Neural cell (in vitro differentiated cells): ENCODE measurements at regions not wholly inside any gene's neighbourhood (a gene's known extent, or its start where the extent isn't known, plus 50 kb on each side); places are given as distances from the start of the nearest gene placed in this dataset.

ENCODE experiments used
- TF ChIP-seq, protein P1 (sequence below): fragments of 450-650 bp; IDR thresholded peaks from 2 replicates; pipeline ENCODE4 v1.5.1; 2014; ENCODE audit warnings: antibody characterized with exemption, mild to moderate bottlenecking, moderate library complexity; ENCODE audit not compliant: poor library complexity, severe bottlenecking
- TF ChIP-seq, protein P2 (sequence below): IDR thresholded peaks from 2 replicates; pipeline ENCODE4 v1.6.1; 2012; ENCODE audit warnings: borderline replicate concordance

DNA sequence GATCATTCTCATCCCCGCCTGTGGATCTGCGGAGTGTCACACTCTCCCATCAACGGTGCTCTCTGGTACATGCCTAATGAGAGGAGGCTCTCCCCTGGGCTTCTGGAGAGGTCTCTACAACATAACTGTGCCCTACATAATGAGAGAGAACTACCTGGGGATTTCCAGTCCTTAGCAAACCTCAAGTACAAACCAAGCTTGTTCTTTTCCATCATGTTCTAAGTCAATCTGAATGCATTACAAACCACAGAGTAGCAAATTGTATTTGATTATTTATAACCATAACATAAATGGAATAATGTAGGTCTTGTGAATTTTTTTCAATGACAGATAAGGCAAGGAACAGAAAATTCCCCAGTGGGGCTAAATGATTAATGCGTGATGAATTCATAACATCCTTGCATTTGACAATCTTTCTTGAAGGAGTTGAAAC lies 412.4 kb upstream of the NRP1 start:
- TF ChIP-seq, protein P1, sequence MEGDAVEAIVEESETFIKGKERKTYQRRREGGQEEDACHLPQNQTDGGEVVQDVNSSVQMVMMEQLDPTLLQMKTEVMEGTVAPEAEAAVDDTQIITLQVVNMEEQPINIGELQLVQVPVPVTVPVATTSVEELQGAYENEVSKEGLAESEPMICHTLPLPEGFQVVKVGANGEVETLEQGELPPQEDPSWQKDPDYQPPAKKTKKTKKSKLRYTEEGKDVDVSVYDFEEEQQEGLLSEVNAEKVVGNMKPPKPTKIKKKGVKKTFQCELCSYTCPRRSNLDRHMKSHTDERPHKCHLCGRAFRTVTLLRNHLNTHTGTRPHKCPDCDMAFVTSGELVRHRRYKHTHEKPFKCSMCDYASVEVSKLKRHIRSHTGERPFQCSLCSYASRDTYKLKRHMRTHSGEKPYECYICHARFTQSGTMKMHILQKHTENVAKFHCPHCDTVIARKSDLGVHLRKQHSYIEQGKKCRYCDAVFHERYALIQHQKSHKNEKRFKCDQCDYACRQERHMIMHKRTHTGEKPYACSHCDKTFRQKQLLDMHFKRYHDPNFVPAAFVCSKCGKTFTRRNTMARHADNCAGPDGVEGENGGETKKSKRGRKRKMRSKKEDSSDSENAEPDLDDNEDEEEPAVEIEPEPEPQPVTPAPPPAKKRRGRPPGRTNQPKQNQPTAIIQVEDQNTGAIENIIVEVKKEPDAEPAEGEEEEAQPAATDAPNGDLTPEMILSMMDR, result no peak
- TF ChIP-seq, protein P2, sequence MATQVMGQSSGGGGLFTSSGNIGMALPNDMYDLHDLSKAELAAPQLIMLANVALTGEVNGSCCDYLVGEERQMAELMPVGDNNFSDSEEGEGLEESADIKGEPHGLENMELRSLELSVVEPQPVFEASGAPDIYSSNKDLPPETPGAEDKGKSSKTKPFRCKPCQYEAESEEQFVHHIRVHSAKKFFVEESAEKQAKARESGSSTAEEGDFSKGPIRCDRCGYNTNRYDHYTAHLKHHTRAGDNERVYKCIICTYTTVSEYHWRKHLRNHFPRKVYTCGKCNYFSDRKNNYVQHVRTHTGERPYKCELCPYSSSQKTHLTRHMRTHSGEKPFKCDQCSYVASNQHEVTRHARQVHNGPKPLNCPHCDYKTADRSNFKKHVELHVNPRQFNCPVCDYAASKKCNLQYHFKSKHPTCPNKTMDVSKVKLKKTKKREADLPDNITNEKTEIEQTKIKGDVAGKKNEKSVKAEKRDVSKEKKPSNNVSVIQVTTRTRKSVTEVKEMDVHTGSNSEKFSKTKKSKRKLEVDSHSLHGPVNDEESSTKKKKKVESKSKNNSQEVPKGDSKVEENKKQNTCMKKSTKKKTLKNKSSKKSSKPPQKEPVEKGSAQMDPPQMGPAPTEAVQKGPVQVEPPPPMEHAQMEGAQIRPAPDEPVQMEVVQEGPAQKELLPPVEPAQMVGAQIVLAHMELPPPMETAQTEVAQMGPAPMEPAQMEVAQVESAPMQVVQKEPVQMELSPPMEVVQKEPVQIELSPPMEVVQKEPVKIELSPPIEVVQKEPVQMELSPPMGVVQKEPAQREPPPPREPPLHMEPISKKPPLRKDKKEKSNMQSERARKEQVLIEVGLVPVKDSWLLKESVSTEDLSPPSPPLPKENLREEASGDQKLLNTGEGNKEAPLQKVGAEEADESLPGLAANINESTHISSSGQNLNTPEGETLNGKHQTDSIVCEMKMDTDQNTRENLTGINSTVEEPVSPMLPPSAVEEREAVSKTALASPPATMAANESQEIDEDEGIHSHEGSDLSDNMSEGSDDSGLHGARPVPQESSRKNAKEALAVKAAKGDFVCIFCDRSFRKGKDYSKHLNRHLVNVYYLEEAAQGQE, result no peak
